GM21447 (cell line): ENCODE measurements at regions not wholly inside any gene's neighbourhood (a gene's known extent, or its start where the extent isn't known, plus 50 kb on each side); places are given as distances from the start of the nearest gene placed in this dataset.

ENCODE experiments used
- ATAC-seq: cut with Tn5 transposase; IDR thresholded peaks from one replicate; pipeline ENCODE4 v1.9.1; 2021; ENCODE audit not compliant: unreplicated experiment

GRCh38 chr5:6831678-6832671 is 118.7 kb downstream of the TENT4A start:
- ATAC-seq: no peak

GRCh38 chr5:6832994-6833393 is 119.8 kb downstream of the TENT4A start:
- no peak for ATAC-seq

GRCh38 chr5:6833406-6833805 is 120.2 kb downstream of the TENT4A start:
- no peak for ATAC-seq

- ATAC-seq: no peak
These were observed 123.9 kb downstream of the TENT4A start for GRCh38 chr5:6837095-6837494.

GRCh38 chr5:6837519-6838110 is 124.4 kb downstream of the TENT4A start:
- no peak for ATAC-seq

- ATAC-seq: no peak
These were observed 125.5 kb downstream of the TENT4A start for GRCh38 chr5:6838736-6839135.

GRCh38 chr5:6840136-6840793 is 127.0 kb downstream of the TENT4A start:
- no peak for ATAC-seq

- no peak for ATAC-seq
These were observed 130.1 kb downstream of the TENT4A start for GRCh38 chr5:6843335-6843734.

GRCh38 chr5:6843821-6844220 is 130.6 kb downstream of the TENT4A start:
- ATAC-seq: no peak

- ATAC-seq: no peak
These were observed 132.6 kb downstream of the TENT4A start for GRCh38 chr5:6845856-6846255.

GRCh38 chr5:6847870-6848269 is 134.6 kb downstream of the TENT4A start:
- no peak for ATAC-seq

GRCh38 chr5:6849316-6850105 is 136.3 kb downstream of the TENT4A start:
- no peak for ATAC-seq

- ATAC-seq: no peak
These were observed 136.8 kb downstream of the TENT4A start for GRCh38 chr5:6850106-6850432.

GRCh38 chr5:6856653-6857052 is 143.4 kb downstream of the TENT4A start:
- no peak for ATAC-seq

- no peak for ATAC-seq
These were observed 145.2 kb downstream of the TENT4A start for GRCh38 chr5:6858419-6858818.

GRCh38 chr5:6859023-6859422 is 145.8 kb downstream of the TENT4A start:
- no peak for ATAC-seq

- no peak for ATAC-seq
These were observed 146.9 kb downstream of the TENT4A start for GRCh38 chr5:6859951-6860638.

GRCh38 chr5:6861036-6861435 is 147.8 kb downstream of the TENT4A start:
- no peak for ATAC-seq

- no peak for ATAC-seq
These were observed 148.4 kb downstream of the TENT4A start for GRCh38 chr5:6861667-6862066.

GRCh38 chr5:6862306-6862705 is 149.1 kb downstream of the TENT4A start:
- no peak for ATAC-seq

GRCh38 chr5:6867712-6868111 is 154.5 kb downstream of the TENT4A start:
- no peak for ATAC-seq
